ENCODE measurements at regions not wholly inside any gene's neighbourhood (a gene's known extent, or its start where the extent isn't known, plus 50 kb on each side); places are given as distances from the start of the nearest gene placed in this dataset.
"Not testable (repeated sequence)": the region's sequence is repeated elsewhere in the genome, so short reads cannot be mapped to it uniquely, and the experiment has no call there.

DNA sequence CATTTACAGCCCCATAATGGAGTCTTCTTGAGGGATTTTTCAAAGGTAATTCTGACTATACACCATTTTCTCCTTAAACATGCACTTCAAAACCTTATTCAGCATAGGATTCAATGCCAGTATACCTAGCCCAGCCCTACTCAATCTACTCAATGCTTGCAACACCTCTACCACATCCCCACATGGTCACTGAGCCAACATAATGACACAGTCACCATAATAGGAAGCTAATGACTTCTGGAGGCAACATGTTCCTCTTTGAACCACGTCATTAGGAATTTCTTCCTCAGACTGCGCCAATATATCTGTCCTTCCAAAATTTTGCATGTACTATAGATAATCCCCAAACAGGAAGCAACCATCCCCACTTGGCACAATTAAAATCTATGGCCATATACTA lies 153.9 kb upstream of the SETMAR start:
- no peak for DNase-seq (ENCODE audit: low spot score)

- no peak for DNase-seq (ENCODE audit: low spot score)
Observed at GRCh38 chr3:4150816-4151215, 152.4 kb upstream of the SETMAR start.

DNA sequence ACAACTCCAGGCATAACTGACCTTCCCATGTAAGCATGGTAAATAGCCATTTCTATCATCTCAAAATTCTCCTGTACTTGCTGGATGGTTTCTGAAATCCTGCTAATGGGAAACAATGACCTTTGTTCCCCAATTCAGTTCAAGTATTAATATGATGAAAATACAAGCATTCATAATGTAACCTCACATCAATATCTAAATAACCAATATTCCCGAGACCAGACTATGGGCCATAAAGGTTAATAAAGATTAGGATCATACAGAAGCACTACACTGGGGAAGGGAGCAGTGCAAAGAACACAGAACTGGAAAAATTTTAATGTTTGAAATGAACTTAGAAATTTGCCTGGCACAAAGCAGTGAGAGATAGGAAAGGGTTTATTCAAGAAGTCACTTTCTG lies 151.3 kb upstream of the SETMAR start:
- DNase-seq (ENCODE audit: low spot score), result no peak

GRCh38 chr3:4153771-4154170 lies 149.4 kb upstream of the SETMAR start:
- no peak for DNase-seq (ENCODE audit: low spot score)

DNA sequence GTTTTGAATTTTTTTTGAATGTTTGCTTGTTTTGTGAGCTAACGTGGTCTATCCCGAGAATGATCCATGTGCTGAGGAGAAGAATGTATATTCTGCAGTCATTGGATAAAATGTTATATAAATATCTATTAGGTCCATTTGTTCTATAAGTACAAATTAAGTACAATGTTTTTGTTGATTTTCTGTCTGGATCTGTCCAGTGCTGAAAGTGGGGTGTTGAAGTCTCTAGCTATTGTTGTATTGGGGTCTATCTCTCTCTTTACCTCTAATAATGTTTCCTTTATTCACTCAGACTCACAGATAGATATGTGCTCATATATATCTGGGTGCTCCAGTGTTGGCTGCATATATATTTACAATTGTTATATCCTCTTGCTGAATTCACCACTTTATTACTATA lies 144.8 kb upstream of the SETMAR start:
- DNase-seq (ENCODE audit: low spot score), result no peak

GRCh38 chr3:4162096-4162495 lies 141.1 kb upstream of the SETMAR start:
- no peak for DNase-seq (ENCODE audit: low spot score)

DNA sequence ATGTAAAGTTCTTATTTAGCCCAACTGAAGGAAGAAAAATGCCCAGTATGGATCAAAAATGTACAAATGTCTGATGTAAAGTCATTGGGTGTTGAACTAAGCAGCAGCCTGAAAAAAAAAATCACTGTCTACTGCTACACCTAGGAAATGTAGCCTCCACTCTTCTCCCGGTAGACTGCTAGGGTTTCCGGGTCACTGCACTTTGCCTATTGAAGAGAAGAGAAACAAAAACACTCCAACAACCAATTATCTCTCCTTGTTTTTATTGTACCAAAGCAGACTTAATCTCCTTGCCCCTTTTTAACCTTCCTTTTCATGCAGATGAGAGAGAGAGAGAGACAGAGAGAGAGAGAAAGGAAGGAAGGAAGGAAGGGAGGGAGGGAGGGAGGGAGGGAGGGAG lies 140.2 kb upstream of the SETMAR start:
- no peak for DNase-seq (ENCODE audit: low spot score)

DNA sequence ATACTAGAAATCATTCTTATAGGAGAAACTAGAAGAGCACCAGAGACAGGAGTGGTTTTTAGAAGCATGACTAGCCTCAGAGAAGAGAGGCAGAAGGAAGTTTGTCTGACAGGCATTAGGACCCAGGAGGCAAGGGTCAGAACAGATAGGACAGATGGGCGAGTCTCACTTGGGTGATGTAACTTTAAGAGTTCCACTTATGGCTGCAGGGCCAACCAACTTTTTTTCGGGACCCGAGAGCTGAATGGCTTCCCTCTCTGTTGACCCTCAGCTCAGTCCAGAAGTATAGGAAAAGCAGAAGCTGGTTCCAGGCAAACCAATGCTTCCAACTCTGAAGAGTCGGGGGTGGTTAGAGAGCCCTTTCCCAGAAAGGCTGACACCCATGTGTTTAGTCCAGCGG lies 136.6 kb upstream of the SETMAR start:
- DNase-seq (ENCODE audit: low spot score), result no peak

DNA sequence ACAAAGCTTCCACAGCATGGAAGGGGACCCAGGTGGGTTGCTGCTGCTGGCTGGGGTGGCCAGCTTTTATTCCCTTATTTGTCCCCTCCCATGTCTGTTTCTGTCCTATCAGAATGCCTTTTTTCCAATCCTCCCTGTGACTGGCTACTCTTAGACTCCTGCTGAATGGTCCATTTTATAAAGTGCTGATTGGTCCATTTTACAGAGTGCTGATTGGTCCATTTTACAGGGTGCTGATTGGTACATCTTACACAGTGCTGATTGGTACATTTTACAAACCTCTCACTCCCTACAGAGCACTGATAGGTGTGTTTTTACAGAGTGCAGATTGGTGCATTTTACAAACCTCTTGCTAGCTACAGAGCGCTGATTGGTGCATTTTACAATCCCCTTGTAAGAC lies 135.9 kb upstream of the SETMAR start:
- not testable (repeated sequence) for DNase-seq (ENCODE audit: low spot score)

- no peak for DNase-seq (ENCODE audit: low spot score)
Observed at GRCh38 chr3:4174791-4175190, 128.4 kb upstream of the SETMAR start.

GRCh38 chr3:4191971-4192370 lies 111.2 kb upstream of the SETMAR start:
- no peak for DNase-seq (ENCODE audit: low spot score)

DNA sequence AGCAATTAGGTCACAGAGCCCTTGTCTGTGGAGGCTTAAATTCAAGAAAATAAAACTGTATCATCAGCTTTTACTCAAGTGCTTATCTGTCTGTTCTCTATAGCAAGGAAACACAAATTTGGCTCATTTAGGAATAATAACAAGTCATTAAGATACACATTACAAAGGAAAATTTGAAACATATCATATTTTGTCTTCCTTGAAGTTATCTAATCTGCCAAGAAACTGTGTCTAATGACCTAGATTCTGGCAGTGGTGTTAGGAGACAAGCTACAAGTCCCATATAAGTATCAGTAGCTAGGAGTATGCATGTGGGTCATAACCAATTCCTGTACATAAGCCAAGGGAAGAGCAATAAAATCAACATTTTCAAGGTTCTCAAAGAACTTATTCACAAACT lies 108.2 kb upstream of the SETMAR start:
- no peak for DNase-seq (ENCODE audit: low spot score)

GRCh38 chr3:4196506-4197147 lies 106.5 kb upstream of the SETMAR start:
- DNase-seq (ENCODE audit: low spot score), result no peak

DNA sequence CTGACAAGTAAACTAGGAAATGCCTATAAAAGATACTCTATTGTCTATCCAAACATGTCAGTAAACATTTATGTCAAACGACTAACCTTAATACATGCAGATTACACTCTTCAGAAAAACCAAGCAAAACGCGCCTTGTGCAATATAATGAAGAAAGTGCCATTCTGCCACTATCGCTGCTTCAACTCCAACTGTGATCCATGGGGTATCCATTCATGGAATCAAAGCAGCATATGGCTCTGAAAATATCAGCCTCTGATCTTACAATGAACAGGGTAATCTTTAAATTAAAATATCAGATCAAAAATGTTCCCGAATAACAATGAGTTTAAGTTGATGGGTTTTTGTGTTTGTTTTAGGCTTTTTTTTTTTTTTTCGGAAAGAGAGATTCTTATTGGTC lies 105.5 kb upstream of the SETMAR start:
- DNase-seq (ENCODE audit: low spot score), result no peak

GRCh38 chr3:4198491-4198890 lies 104.7 kb upstream of the SETMAR start:
- no peak for DNase-seq (ENCODE audit: low spot score)

DNA sequence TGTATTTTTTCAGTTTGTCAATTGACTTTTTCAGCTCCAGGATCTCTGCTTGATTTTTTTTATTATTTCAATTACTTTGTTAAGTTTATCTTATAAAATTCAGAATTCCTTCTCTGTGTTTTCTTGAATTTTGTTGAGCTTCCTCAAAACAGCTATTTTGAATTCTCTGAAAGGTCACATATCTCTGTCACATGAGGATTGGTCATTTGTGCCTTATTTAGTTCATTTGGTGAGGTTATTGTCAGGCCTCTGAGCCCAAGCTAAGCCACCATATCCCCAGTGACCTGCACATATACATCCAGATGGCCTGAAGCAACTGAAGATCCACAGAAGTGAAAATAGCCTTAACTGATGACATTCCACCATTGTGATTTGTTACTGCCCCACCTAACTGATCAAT lies 98.4 kb upstream of the SETMAR start:
- not testable (repeated sequence) for DNase-seq (ENCODE audit: low spot score)

- DNase-seq (ENCODE audit: low spot score), result no peak
Observed at GRCh38 chr3:4207672-4208071, 95.5 kb upstream of the SETMAR start.

DNA sequence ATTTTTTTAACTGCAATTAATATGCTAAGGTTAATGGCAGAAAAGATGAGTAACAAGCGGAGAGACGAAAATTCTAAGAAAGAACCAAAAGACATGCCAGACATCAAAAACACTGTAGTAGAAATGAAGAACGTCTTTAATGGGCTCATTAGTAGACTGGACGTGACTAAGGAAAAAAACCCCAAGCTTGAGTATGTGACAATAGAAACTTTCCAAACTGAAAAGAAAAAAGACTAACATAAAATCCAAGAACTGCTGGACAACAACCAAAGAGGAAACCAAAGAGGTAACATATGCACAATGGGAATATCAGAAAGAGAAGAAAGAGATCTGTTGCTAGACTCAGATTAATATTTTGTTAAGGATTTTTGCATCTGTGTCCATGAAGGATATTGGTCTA lies 94.6 kb upstream of the SETMAR start:
- no peak for DNase-seq (ENCODE audit: low spot score)

- no peak for DNase-seq (ENCODE audit: low spot score)
Observed at GRCh38 chr3:4211610-4212009, 91.6 kb upstream of the SETMAR start.

- not testable (repeated sequence) for DNase-seq (ENCODE audit: low spot score)
Observed at GRCh38 chr3:4213420-4213819, 89.7 kb upstream of the SETMAR start.

GRCh38 chr3:4216974-4217373 lies 86.2 kb upstream of the SETMAR start:
- not testable (repeated sequence) for DNase-seq (ENCODE audit: low spot score)

DNA sequence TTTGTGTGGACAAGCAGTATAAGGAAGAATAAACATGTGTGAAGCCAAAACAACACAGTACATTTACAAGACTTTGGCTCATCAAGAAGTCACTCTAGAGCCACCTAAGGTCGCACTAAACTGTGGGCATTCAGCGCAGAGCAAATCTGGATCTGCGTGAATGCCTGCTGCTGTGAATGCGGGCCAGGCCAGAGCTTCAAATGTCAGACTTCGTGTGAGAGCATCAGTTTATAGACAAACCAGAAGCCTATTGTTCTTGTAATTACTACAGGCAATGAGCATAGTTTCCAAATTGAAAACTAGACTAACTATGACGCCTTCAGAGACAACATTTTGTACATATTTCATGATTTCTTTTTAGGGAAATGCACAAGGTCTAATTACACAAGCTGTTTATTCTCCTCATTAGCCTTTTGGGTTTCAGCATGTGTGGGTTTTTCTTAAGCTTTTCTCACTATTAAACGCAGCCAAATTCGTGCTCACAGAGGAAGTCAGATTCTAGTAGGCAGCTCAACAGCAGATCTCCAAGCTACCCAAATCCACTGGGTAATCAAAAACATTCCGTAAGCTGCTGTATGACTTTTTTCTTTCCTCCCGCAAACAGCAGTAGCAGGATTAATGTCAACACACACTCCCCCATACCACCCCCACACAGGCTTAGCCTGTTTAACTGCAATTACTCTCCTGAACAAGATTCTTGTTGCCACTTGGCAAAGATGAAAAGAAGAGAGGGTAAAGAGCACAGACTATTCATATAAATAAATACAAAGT lies 84.5 kb upstream of the SETMAR start:
- no peak for DNase-seq (ENCODE audit: low spot score)

- DNase-seq (ENCODE audit: low spot score), result no peak
Observed at GRCh38 chr3:4219227-4219568, 84.0 kb upstream of the SETMAR start.

DNA sequence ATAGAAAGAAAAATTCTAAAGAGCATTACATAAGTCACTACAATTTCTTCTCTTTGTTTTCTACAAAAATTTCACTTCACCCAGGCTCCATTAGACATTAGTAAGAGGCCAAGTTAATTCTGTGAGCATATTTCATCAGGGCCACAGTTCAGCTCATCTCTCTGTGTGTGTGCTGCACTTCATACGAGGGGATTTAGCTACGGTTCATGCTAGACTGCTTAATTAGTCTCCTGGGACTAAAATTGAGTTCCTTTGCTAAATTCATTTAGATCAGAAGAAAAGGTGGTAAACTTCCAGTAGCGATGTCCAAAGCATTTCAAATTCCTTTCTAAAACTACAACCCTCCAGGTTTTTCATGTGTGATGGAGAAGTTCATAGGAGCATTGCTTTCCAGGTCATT lies 83.1 kb upstream of the SETMAR start:
- DNase-seq (ENCODE audit: low spot score), result no peak

All from AG20443 (cell line).